ENCODE measurements at regions not wholly inside any gene's neighbourhood (a gene's known extent, or its start where the extent isn't known, plus 50 kb on each side); places are given as distances from the start of the nearest gene placed in this dataset.
"Not testable (repeated sequence)": the region's sequence is repeated elsewhere in the genome, so short reads cannot be mapped to it uniquely, and the experiment has no call there.

GRCh38 chr20:40309731-40310130 is 379.3 kb downstream of the MAFB start:
- DNase-seq: no peak

- DNase-seq: no peak
These were observed 381.0 kb downstream of the MAFB start for GRCh38 chr20:40307997-40308396.

- DNase-seq: no peak
These were observed 381.8 kb downstream of the MAFB start for GRCh38 chr20:40307268-40307667.

- DNase-seq: no peak
These were observed 383.7 kb downstream of the MAFB start for GRCh38 chr20:40305303-40305702.

GRCh38 chr20:40304119-40304613 is 384.9 kb downstream of the MAFB start:
- DNase-seq: no peak

- DNase-seq: no peak
These were observed 394.3 kb downstream of the MAFB start for GRCh38 chr20:40294747-40295146.

GRCh38 chr20:40294175-40294574 is 394.9 kb downstream of the MAFB start:
- no peak for DNase-seq

GRCh38 chr20:40293740-40294139 is 395.3 kb downstream of the MAFB start:
- DNase-seq: no peak

- no peak for DNase-seq
These were observed 397.4 kb downstream of the MAFB start for GRCh38 chr20:40291493-40292135.

GRCh38 chr20:40287683-40288082 is 401.4 kb downstream of the MAFB start:
- no peak for DNase-seq

- DNase-seq: no peak
These were observed 402.0 kb downstream of the MAFB start for GRCh38 chr20:40286975-40287531.

GRCh38 chr20:40284611-40285010 is 404.4 kb downstream of the MAFB start:
- no peak for DNase-seq

GRCh38 chr20:40283689-40284088 is 405.3 kb downstream of the MAFB start:
- DNase-seq: no peak

- DNase-seq: no peak
These were observed 406.1 kb downstream of the MAFB start for GRCh38 chr20:40282941-40283340.

GRCh38 chr20:40282541-40282940 is 406.5 kb downstream of the MAFB start:
- DNase-seq: no peak

GRCh38 chr20:40280616-40281015 is 408.4 kb downstream of the MAFB start:
- DNase-seq: no peak

- DNase-seq: no peak
These were observed 409.6 kb downstream of the MAFB start for GRCh38 chr20:40279390-40279789.

GRCh38 chr20:40278673-40279072 is 410.4 kb downstream of the MAFB start:
- no peak for DNase-seq

GRCh38 chr20:40276301-40276700 is 412.7 kb downstream of the MAFB start:
- no peak for DNase-seq

- DNase-seq: no peak
These were observed 413.3 kb downstream of the MAFB start for GRCh38 chr20:40275738-40276137.

GRCh38 chr20:40274912-40275533 is 414.0 kb downstream of the MAFB start:
- no peak for DNase-seq

- not testable (repeated sequence) for DNase-seq
These were observed 419.8 kb downstream of the MAFB start for GRCh38 chr20:40269274-40269673.

GRCh38 chr20:40268321-40269075 is 420.5 kb downstream of the MAFB start:
- no peak for DNase-seq

Measured in stimulated activated CD4-positive, alpha-beta T cell treated with anti-CD3 and anti-CD28 coated beads, Interleukin-4, amount 100 ng/mL, for 1 hour (primary cell).